Stomach smooth muscle (tissue), 2 donors: ENCODE measurements at regions not wholly inside any gene's neighbourhood (a gene's known extent, or its start where the extent isn't known, plus 50 kb on each side); places are given as distances from the start of the nearest gene placed in this dataset.

ENCODE experiments used
- H3K27ac ChIP-seq: one replicate; pipeline ENCODE4 v1.7.0; 2013; ENCODE audit warnings: mild to moderate bottlenecking, low read length, inconsistent platforms
- H3K27me3 ChIP-seq, 2 donors: one replicate each; pipeline ENCODE4 v1.7.0; 2013; ENCODE audit warnings: low read length in 2 of 2; ENCODE audit not compliant: insufficient read depth in 2 of 2, control insufficient read depth in 1 of 2
- H3K36me3 ChIP-seq, 2 donors: one replicate each; pipeline ENCODE4 v1.7.0; 2013; ENCODE audit warnings: low read length in 2 of 2; ENCODE audit not compliant: control insufficient read depth in 2 of 2, insufficient read depth in 2 of 2
- H3K4me1 ChIP-seq: one replicate; pipeline ENCODE4 v1.7.0; 2013; ENCODE audit warnings: low read length; ENCODE audit not compliant: control insufficient read depth, insufficient read depth
- H3K4me3 ChIP-seq, 2 donors: one replicate each; pipeline ENCODE4 v1.7.0; 2013; ENCODE audit warnings: low read length in 2 of 2
- H3K9ac ChIP-seq, 2 donors: one replicate each; pipeline ENCODE4 v1.7.0; 2013; ENCODE audit warnings: low read length in 2 of 2, mild to moderate bottlenecking in 1 of 2
- H3K9me3 ChIP-seq, 2 donors: one replicate each; pipeline ENCODE4 v1.7.0; 2013; ENCODE audit warnings: low read length in 2 of 2; ENCODE audit not compliant: control insufficient read depth in 2 of 2
- donor health status: healthy.
- donor health status: Pancreatic carcinoma.

- H3K36me3 ChIP-seq = no peaks in the 10 kb centered on the region
- H3K4me3 ChIP-seq = no peak overlapping the region
- no peaks in the 10 kb centered on the region for H3K27me3 ChIP-seq
- no peaks in the 10 kb centered on the region for H3K4me1 ChIP-seq
- no peak overlapping the region for H3K27ac ChIP-seq
- H3K9me3 ChIP-seq = no peaks in the 10 kb centered on the region
- no peak overlapping the region for H3K9ac ChIP-seq
Observed at GRCh38 chr7:15848362-15848761, 161.9 kb upstream of the MEOX2 start.

GRCh38 chr7:15845868-15846267 is 159.4 kb upstream of the MEOX2 start:
- Histone ChIP-seq H3K4me3 (no peak overlapping the region), H3K27ac (no peak overlapping the region), H3K36me3 (no peaks in the 10 kb centered on the region), H3K27me3 (no peaks in the 10 kb centered on the region), H3K4me1 (no peaks in the 10 kb centered on the region), H3K9ac (no peak overlapping the region), H3K9me3 (no peaks in the 10 kb centered on the region)

GRCh38 chr7:15845461-15845860 is 159.0 kb upstream of the MEOX2 start:
- H3K4me1 ChIP-seq = no peaks in the 10 kb centered on the region
- no peak overlapping the region for H3K9ac ChIP-seq
- H3K9me3 ChIP-seq = no peaks in the 10 kb centered on the region
- no peak overlapping the region for H3K27ac ChIP-seq
- no peaks in the 10 kb centered on the region for H3K27me3 ChIP-seq
- no peaks in the 10 kb centered on the region for H3K36me3 ChIP-seq
- H3K4me3 ChIP-seq = no peak overlapping the region

- Histone ChIP-seq H3K27ac (peak overlapping the region; percentile 26), H3K9ac (peak overlapping the region; percentile 55 to 66), H3K9me3 (no peaks in the 10 kb centered on the region), H3K36me3 (no peaks in the 10 kb centered on the region), H3K4me1 (peaks cover 2% of the 10 kb centered on the region), H3K27me3 (no peaks in the 10 kb centered on the region), H3K4me3 (peak overlapping the region; percentile 71 to 80)
Observed at GRCh38 chr7:15839416-15840100, 153.1 kb upstream of the MEOX2 start.

GRCh38 chr7:15838265-15838664 is 151.8 kb upstream of the MEOX2 start:
- H3K36me3 ChIP-seq = no peaks in the 10 kb centered on the region
- H3K27ac ChIP-seq = no peak overlapping the region
- H3K27me3 ChIP-seq = no peaks in the 10 kb centered on the region
- no peaks in the 10 kb centered on the region for H3K9me3 ChIP-seq
- H3K4me3 ChIP-seq = no peak overlapping the region
- H3K9ac ChIP-seq = no peak overlapping the region
- H3K4me1 ChIP-seq = peaks cover 2% of the 10 kb centered on the region

GRCh38 chr7:15837306-15837950 is 150.9 kb upstream of the MEOX2 start:
- Histone ChIP-seq H3K36me3 (no peaks in the 10 kb centered on the region), H3K9ac (no peak overlapping the region), H3K9me3 (no peaks in the 10 kb centered on the region), H3K27ac (no peak overlapping the region), H3K4me3 (no peak overlapping the region), H3K27me3 (no peaks in the 10 kb centered on the region), H3K4me1 (peaks cover 2% of the 10 kb centered on the region)

DNA sequence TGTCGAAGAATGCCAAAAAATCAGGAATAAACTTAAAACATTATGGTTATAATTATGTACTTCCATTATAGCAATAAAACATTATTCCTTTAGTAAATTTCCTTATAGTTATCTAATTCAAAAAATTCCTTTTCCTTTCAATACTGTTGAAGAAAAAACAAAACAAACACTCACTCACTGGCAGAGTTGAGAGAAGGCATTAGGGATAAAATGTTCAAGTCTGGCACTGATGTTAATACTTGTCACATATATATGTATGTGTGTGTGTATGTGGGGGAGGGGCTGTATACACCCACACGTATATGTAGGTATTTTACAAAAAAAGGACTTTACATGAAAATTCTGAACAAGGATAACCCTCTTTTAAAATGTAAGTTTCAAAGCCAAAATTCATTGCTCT is 150.2 kb upstream of the MEOX2 start:
- no peaks in the 10 kb centered on the region for H3K36me3 ChIP-seq

DNA sequence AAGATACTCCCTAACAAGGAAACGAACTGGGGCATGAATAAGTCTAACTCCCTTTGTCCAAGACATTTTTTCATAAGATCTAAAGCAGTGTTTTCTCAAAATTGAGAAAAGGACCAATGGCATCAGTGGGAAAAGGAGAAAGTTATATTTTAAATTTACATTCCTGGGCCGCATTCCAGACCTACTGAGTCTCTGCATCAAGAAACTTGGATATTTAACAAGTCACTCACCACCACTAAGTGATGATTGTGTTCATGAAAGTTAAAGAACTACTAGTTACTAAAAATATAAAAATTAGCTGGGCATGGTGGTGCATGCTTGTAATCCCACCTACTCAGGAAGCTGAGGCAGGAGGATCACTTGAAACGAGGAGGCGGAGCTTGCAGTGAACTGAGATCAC is 149.6 kb upstream of the MEOX2 start:
- Histone ChIP-seq H3K4me1 (peaks cover 2% of the 10 kb centered on the region), H3K27me3 (no peaks in the 10 kb centered on the region), H3K9ac (no peak overlapping the region), H3K36me3 (no peaks in the 10 kb centered on the region), H3K9me3 (no peaks in the 10 kb centered on the region), H3K4me3 (no peak overlapping the region), H3K27ac (no peak overlapping the region)

More for the DNA sequence above, 150.2 kb upstream of the MEOX2 start:
- Histone ChIP-seq H3K4me3 (no peak overlapping the region), H3K9ac (no peak overlapping the region), H3K27me3 (no peaks in the 10 kb centered on the region), H3K27ac (no peak overlapping the region), H3K9me3 (no peaks in the 10 kb centered on the region), H3K4me1 (peaks cover 2% of the 10 kb centered on the region)

- Histone ChIP-seq H3K9ac (no peak overlapping the region), H3K4me3 (no peak overlapping the region), H3K27ac (no peak overlapping the region), H3K36me3 (no peaks in the 10 kb centered on the region), H3K9me3 (no peaks in the 10 kb centered on the region), H3K27me3 (no peaks in the 10 kb centered on the region), H3K4me1 (no peaks in the 10 kb centered on the region)
Observed at GRCh38 chr7:15834446-15834845, 148.0 kb upstream of the MEOX2 start.

DNA sequence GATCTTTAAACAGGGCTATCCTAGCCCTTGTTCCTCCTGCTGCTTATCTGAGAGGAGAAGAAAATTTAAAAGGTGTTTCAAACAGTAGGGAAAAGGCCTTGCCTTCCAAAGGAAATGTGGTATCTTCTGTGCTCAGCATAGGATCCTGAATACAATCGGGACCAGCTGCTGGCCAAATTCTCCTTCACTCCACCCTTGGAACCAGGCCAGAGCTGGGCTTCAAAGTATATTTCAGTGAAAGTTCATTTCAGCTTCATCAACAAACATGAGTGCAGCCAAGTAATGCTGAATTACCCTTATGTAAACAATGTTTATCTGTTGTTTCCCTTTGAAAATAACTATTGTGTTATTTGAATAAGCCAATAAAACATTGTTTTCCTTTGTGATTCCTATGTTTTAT is 146.5 kb upstream of the MEOX2 start:
- H3K27ac ChIP-seq = no peak overlapping the region
- no peak overlapping the region for H3K4me3 ChIP-seq
- H3K9me3 ChIP-seq = no peaks in the 10 kb centered on the region
- no peaks in the 10 kb centered on the region for H3K27me3 ChIP-seq
- H3K36me3 ChIP-seq = no peaks in the 10 kb centered on the region
- H3K9ac ChIP-seq = no peak overlapping the region
- no peaks in the 10 kb centered on the region for H3K4me1 ChIP-seq

DNA sequence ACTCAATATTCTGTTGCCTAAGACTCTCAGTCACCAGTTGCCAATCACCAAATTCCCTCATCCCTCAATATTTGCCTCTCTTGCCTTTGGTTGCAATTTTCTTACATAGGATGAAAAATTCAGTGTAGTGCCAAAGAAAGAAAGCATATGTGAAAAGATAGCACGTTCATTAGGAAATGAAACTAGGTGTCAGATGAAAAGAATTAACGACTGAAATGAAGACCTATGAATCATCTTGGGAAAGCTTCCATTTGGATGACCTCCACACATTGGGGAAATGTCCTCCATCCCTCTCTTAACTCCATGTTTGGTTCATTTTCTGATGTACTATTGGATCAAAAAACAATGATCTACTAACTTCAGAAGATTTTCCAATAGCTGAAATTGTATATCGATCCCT is 145.1 kb upstream of the MEOX2 start:
- H3K4me3 ChIP-seq = no peak overlapping the region
- H3K27me3 ChIP-seq = no peaks in the 10 kb centered on the region
- H3K36me3 ChIP-seq = no peaks in the 10 kb centered on the region
- no peaks in the 10 kb centered on the region for H3K9me3 ChIP-seq
- no peak overlapping the region for H3K9ac ChIP-seq
- H3K27ac ChIP-seq = no peak overlapping the region
- H3K4me1 ChIP-seq = no peaks in the 10 kb centered on the region
